Kidney (tissue), 13 donors: ENCODE measurements at regions not wholly inside any gene's neighbourhood (a gene's known extent, or its start where the extent isn't known, plus 50 kb on each side); places are given as distances from the start of the nearest gene placed in this dataset.

Source experiments
- DNase-seq, 5 donors: peaks; one replicate each; pipeline ENCODE4 v3.0.0-alpha.2; 2013 to 2020
- FAIRE-seq: peaks from 2 replicates; lab custom pipeline; 2012; peaks lifted over from hg19 to GRCh38; lab: Jason Lieb, UNC
- H3K27ac ChIP-seq, 2 donors: one replicate each; pipeline ENCODE4 v1.7.0; 2013; ENCODE audit warnings: low read depth in 2 of 2, low read length in 2 of 2, inconsistent platforms in 1 of 2
- H3K27me3 ChIP-seq: one replicate; pipeline ENCODE4 v1.7.1; 2013; ENCODE audit warnings: low read length, inconsistent platforms; ENCODE audit not compliant: control insufficient read depth, insufficient read depth
- H3K36me3 ChIP-seq, 3 donors: one replicate each; pipeline versions ENCODE4 v1.7.0 to v1.7.1; 2013; ENCODE audit warnings: low read length in 3 of 3, control low read depth in 1 of 3, inconsistent platforms in 1 of 3; ENCODE audit not compliant: insufficient read depth in 3 of 3, control insufficient read depth in 2 of 3
- H3K4me1 ChIP-seq, 3 donors: one replicate each; pipeline versions ENCODE4 v1.7.0 to v1.7.1; 2013; ENCODE audit warnings: low read length in 3 of 3, inconsistent platforms in 1 of 3, low read depth in 1 of 3; ENCODE audit not compliant: control insufficient read depth in 2 of 3, insufficient read depth in 2 of 3
- H3K4me3 ChIP-seq, 3 donors: one replicate each; pipeline versions ENCODE4 v1.7.0 to v1.8.1; 2013; ENCODE audit warnings: low read length in 3 of 3, control low read depth in 1 of 3, inconsistent platforms in 1 of 3
- H3K9ac ChIP-seq, 3 donors: one replicate each; pipeline versions ENCODE4 v1.7.0 to v1.7.1; 2013; ENCODE audit warnings: low read length in 3 of 3, control low read depth in 1 of 3, inconsistent platforms in 1 of 3
- H3K9me3 ChIP-seq, 3 donors: one replicate each; pipeline versions ENCODE4 v1.7.0 to v1.7.1; 2013; ENCODE audit warnings: low read length in 3 of 3, control low read depth in 1 of 3, inconsistent platforms in 1 of 3; ENCODE audit not compliant: control insufficient read depth in 2 of 3, insufficient read depth in 1 of 3
- intact Hi-C: fragments of 100-400 bp; cut with DNase I; formaldehyde crosslinking; loops from one replicate; pipeline ENCODE4 v1.11.1; 2022
- TF ChIP-seq, protein P1 (sequence below): IDR thresholded peaks from 3 replicates; pipeline ENCODE4 v1.5.1; 2012; ENCODE audit warnings: mild to moderate bottlenecking, moderate library complexity, borderline replicate concordance; ENCODE audit not compliant: insufficient read depth; ENCODE audit errors: extremely low read depth
- donor health status: control.
- donor health status: control.
- donor health status: control.
- donor health status: control.
- donor health status: control.
- donor health status: DM: yes; HTN: yes; CAD: no.
- donor health status: Normal renal cell carcinoma (clear cell type).

DNA sequence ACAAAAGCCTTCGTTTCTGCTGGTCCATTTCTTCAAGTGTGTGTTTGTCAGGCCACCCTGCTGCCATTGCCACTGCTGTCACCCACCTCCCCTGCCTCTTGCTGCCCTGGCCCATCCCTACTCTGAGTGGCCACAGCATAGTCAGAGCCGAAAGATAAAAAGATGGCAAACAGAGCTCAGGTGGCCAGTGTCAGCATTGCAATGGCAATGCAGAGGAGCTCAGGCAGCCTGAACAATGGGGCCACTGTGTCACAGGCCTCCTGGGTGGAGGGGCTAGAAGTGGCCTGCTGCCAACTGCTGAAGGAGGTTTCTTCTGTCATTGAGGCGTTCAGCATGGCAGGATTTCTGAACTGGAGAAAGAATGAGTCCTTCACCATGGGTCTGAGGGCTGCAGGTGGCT, 137.1 kb downstream of the CSNK2A3 start:
- intact Hi-C loops = no loop called here
- Histone ChIP-seq H3K4me1 (no peaks in the 10 kb centered on the region), H3K36me3 (no peaks in the 10 kb centered on the region), H3K9ac (no peak overlapping the region), H3K4me3 (no peak overlapping the region), H3K9me3 (no peaks in the 10 kb centered on the region), H3K27me3 (no peaks in the 10 kb centered on the region), H3K27ac (no peak overlapping the region)
- TF ChIP-seq, protein P1, sequence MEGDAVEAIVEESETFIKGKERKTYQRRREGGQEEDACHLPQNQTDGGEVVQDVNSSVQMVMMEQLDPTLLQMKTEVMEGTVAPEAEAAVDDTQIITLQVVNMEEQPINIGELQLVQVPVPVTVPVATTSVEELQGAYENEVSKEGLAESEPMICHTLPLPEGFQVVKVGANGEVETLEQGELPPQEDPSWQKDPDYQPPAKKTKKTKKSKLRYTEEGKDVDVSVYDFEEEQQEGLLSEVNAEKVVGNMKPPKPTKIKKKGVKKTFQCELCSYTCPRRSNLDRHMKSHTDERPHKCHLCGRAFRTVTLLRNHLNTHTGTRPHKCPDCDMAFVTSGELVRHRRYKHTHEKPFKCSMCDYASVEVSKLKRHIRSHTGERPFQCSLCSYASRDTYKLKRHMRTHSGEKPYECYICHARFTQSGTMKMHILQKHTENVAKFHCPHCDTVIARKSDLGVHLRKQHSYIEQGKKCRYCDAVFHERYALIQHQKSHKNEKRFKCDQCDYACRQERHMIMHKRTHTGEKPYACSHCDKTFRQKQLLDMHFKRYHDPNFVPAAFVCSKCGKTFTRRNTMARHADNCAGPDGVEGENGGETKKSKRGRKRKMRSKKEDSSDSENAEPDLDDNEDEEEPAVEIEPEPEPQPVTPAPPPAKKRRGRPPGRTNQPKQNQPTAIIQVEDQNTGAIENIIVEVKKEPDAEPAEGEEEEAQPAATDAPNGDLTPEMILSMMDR = no peak
- FAIRE-seq = no peak
- peak in 2 of 5 donors; percentile 24 to 36 for DNase-seq

DNA sequence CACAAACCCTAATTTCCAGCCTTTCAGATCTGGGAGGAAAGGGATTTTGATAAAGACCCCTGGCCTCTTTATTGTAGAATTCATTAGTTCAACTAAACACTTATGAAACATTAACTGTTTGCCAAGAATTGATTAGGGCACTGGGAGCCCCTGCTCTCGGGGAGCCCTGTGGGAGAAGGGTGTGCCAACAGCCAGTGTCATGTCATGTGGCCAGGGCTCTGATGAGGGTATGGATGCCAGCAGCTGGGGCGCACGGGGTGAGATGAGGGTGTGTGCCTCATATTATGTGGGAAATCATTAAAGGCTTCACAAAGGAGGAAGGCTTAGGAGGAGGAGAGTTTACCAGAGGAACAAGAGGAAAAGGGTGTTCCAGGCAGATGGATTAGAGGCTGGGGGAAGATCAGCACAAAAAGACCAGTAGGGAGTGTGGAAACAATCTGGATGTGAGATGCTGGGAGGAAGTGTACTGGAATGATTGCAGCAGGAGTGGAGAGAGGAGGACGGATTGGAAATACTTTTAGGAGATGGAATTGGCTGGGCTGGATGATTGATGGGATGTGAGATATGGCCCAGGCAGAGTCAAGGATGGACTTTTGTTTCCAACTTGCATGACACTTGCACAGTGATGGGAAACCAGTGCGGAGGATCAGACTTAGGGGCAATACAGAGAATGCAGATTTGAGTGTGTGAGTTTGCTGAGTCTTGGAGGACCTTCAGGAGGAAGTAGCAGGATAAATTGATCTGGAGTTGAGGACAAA, 137.8 kb downstream of the CSNK2A3 start:
- DNase-seq = no peak
- no peak overlapping the region for H3K27ac ChIP-seq
- no peaks in the 10 kb centered on the region for H3K27me3 ChIP-seq
- no peak overlapping the region for H3K9ac ChIP-seq
- FAIRE-seq = no peak
- H3K9me3 ChIP-seq = no peaks in the 10 kb centered on the region
- no peaks in the 10 kb centered on the region for H3K4me1 ChIP-seq
- H3K4me3 ChIP-seq = no peak overlapping the region
- intact Hi-C loops = no loop called here
- no peaks in the 10 kb centered on the region for H3K36me3 ChIP-seq
- TF ChIP-seq, protein P1 = no peak

- no peak for DNase-seq
- no peak for FAIRE-seq
- Histone ChIP-seq H3K4me3 (no peak overlapping the region), H3K27ac (no peak overlapping the region), H3K27me3 (no peaks in the 10 kb centered on the region), H3K9ac (no peak overlapping the region), H3K36me3 (no peaks in the 10 kb centered on the region), H3K4me1 (no peaks in the 10 kb centered on the region), H3K9me3 (no peaks in the 10 kb centered on the region)
- intact Hi-C loops = no loop called here
- TF ChIP-seq, protein P1 = no peak
These were observed 139.9 kb downstream of the CSNK2A3 start for GRCh38 chr11:11213117-11213516.
